ENCODE measurements at regions not wholly inside any gene's neighbourhood (a gene's known extent, or its start where the extent isn't known, plus 50 kb on each side); places are given as distances from the start of the nearest gene placed in this dataset.

DNA sequence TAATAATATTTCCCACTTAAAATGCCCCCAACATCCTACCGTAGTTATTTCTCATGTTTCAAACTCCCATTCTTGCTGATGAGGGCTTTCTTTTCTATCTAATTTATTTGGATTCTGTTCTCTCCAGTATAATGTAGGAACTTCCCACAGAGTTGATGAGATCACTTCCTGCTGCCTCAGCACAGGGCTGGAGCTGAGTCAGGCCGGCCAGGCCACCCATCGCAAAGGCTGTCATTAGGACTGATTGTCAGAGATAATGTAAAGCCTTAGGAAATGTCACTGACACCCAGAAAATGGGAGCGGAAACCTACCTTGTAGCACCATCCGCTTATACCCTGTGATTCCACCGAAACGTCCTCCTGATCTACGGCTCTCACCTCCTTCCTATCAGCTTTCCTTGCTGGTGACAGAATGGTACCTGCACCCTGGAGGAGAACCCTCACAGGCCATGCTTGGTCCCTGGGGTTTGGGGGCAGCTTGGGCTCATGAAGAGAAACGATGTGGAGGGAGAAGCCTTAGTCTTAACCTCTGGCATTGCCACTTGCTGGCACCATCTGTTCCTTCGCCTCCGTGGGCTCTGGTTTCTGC, 672.8 kb upstream of the ID2 start:
- Histone ChIP-seq H3K9me3 (no peaks in the 10 kb centered on the region), H3K4me1 (peaks cover 0 to 6% (median 3%) of the 10 kb centered on the region in 4 donors), H3K4me3 (no peak overlapping the region), H3K27me3 (no peaks in the 10 kb centered on the region), H3K36me3 (no peaks in the 10 kb centered on the region), H3K27ac (no peak overlapping the region)
- intact Hi-C loops (cut with DNase I; ENCODE audit: low total_unique reads) = no loop called here
- 83 to 90% (median 89%) methylated on average over 9 to 11 of the region's 11 CpGs for WGBS, 5 donors
- no peak for DNase-seq
- TF ChIP-seq POLR2AphosphoS5 (IDR thresholded peaks at IDR 0.05) (no peak), EP300 (IDR thresholded peaks at IDR 0.05) (no peak), POLR2A (IDR thresholded peaks at IDR 0.05) (no peak)
- TF ChIP-seq, protein P1, sequence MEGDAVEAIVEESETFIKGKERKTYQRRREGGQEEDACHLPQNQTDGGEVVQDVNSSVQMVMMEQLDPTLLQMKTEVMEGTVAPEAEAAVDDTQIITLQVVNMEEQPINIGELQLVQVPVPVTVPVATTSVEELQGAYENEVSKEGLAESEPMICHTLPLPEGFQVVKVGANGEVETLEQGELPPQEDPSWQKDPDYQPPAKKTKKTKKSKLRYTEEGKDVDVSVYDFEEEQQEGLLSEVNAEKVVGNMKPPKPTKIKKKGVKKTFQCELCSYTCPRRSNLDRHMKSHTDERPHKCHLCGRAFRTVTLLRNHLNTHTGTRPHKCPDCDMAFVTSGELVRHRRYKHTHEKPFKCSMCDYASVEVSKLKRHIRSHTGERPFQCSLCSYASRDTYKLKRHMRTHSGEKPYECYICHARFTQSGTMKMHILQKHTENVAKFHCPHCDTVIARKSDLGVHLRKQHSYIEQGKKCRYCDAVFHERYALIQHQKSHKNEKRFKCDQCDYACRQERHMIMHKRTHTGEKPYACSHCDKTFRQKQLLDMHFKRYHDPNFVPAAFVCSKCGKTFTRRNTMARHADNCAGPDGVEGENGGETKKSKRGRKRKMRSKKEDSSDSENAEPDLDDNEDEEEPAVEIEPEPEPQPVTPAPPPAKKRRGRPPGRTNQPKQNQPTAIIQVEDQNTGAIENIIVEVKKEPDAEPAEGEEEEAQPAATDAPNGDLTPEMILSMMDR (IDR thresholded peaks at IDR 0.05) = no peak

DNA sequence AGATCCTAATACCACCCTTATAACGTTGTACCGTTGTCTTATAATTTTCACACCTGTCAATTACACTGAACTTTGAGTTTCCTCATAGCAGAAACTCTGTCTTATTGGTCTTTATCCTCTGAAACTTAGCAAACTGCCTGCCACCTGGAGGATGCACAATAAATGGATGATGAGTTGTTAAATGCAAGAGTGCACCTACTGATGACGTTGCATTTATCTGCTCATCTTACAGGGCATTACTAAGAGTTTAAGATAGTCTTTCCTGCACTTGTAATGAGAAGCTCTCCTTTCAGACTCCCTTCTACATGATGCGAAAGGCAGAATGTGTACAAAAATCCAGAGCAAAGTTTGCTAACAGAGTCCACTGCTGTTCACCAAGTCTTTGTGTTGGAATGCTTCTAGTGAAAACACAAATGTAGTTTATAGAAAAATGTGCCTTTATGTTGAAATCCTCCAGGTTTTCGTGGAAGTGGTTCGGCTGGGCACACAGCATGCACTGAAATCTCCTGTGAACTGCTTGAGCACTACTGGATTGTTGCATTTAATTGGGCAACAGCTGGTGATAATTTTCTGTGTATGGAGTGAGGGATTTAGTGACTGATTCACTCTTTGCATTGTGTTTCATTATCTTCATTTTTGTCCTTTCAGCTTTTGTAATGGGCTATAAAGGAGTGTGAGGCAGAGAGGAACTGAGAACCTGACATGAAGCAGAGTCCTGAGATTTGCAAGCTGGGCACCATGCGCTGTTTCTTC, 665.8 kb upstream of the ID2 start:
- WGBS, 5 donors = 82 to 87% (median 83%) methylated on average over 7 of the region's 7 CpGs
- no peak for DNase-seq
- Histone ChIP-seq H3K36me3 (no peaks in the 10 kb centered on the region), H3K27me3 (no peaks in the 10 kb centered on the region), H3K9me3 (no peaks in the 10 kb centered on the region), H3K27ac (no peak overlapping the region), H3K4me3 (no peak overlapping the region), H3K4me1 (no peaks in the 10 kb centered on the region)
- TF ChIP-seq, protein P1 (IDR thresholded peaks at IDR 0.05) = no peak
- no peak for TF ChIP-seq POLR2A (IDR thresholded peaks at IDR 0.05)
- no peak for TF ChIP-seq EP300 (IDR thresholded peaks at IDR 0.05)
- no peak for TF ChIP-seq POLR2AphosphoS5 (IDR thresholded peaks at IDR 0.05)
- intact Hi-C loops (cut with DNase I; ENCODE audit: low total_unique reads) = no loop called here

DNA sequence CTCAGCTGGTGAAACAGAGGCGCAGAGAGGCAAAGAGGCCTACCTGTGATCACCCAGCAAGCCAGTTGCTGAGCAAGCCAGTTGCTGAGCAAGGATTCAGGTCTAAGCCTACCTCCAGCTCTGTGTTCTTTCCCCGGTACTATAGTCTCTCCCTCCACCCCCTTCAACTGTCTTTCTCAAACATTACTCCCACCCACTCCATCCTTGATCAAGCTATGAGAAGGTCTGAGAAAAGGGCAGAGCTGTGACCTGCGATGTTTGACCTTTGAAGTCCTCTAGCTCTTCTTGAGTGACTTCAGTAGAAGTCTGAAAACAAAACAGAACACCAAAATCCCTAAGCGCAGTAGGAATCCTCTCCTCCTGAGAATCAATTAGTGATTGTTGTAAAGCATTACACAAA, 665.2 kb upstream of the ID2 start:
- TF ChIP-seq POLR2A (IDR thresholded peaks at IDR 0.05) = no peak
- TF ChIP-seq, protein P1 (IDR thresholded peaks at IDR 0.05) = no peak
- TF ChIP-seq EP300 (IDR thresholded peaks at IDR 0.05) = no peak
- no peak for TF ChIP-seq POLR2AphosphoS5 (IDR thresholded peaks at IDR 0.05)
- Histone ChIP-seq H3K4me1 (no peaks in the 10 kb centered on the region), H3K9me3 (no peaks in the 10 kb centered on the region), H3K36me3 (no peaks in the 10 kb centered on the region), H3K27me3 (no peaks in the 10 kb centered on the region), H3K4me3 (no peak overlapping the region), H3K27ac (no peak overlapping the region)
- DNase-seq = no peak
- intact Hi-C loops (cut with DNase I; ENCODE audit: low total_unique reads) = no loop called here
- WGBS, 5 donors = 90 to 98% (median 94%) methylated on average over 4 of the region's 4 CpGs

DNA sequence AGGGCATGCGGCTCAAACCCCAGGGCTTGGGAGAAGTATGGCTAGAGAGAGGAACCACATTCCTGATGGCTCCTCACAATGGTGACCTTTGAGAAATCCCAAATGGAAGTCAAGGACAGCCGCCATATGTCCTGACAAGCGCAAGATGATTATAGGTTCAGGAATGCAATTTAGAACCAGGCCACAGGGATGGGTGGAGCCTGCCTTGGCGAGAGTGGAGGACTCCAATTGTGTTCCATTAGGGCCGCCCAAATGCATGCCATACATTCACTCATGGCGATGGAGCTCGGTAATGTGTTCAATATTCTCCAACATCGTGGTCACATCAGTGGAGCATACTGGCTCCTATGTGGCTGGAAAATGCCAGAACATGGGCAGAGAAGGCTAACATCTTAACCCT, 662.9 kb upstream of the ID2 start:
- Histone ChIP-seq H3K36me3 (no peaks in the 10 kb centered on the region), H3K4me1 (no peaks in the 10 kb centered on the region), H3K4me3 (no peak overlapping the region), H3K9me3 (no peaks in the 10 kb centered on the region), H3K27ac (no peak overlapping the region), H3K27me3 (no peaks in the 10 kb centered on the region)
- DNase-seq = no peak
- intact Hi-C loops (cut with DNase I; ENCODE audit: low total_unique reads) = no loop called here
- TF ChIP-seq POLR2A (IDR thresholded peaks at IDR 0.05) (no peak), EP300 (IDR thresholded peaks at IDR 0.05) (no peak), POLR2AphosphoS5 (IDR thresholded peaks at IDR 0.05) (no peak)
- TF ChIP-seq, protein P1 (IDR thresholded peaks at IDR 0.05) = no peak
- 96 to 97% (median 97%) methylated on average over 8 of the region's 8 CpGs for WGBS, 5 donors
